Fibroblast of the conjunctiva (primary cell): ENCODE measurements at regions not wholly inside any gene's neighbourhood (a gene's known extent, or its start where the extent isn't known, plus 50 kb on each side); places are given as distances from the start of the nearest gene placed in this dataset.

Experiments
- DNase-seq: peaks from one replicate; pipeline ENCODE4 v3.0.0-alpha.2; 2010; ENCODE audit warnings: low read depth

DNA sequence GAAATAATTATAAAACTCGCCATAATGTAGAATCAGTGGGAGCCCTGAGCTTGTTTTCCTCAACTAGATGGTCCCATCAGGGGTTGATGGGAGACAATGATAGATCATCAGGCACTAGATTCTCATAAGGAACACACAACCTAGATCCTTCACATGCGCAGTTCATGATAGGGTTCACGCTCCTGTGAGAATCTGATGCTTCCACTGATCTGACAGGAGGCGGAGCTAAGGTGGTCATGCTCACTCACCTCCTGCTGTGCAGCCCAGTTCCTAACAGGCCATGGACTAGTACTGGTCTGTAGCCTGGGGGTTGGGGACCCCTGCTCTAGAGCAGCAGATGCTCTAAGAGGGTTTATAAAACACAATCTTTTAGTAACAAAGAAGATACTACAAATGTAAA is 183.6 kb downstream of the ANXA2 start:
- no peak for DNase-seq

GRCh38 chr15:60215225-60215963 is 182.4 kb downstream of the ANXA2 start:
- no peak for DNase-seq

GRCh38 chr15:60217161-60217560 is 180.6 kb downstream of the ANXA2 start:
- no peak for DNase-seq

DNA sequence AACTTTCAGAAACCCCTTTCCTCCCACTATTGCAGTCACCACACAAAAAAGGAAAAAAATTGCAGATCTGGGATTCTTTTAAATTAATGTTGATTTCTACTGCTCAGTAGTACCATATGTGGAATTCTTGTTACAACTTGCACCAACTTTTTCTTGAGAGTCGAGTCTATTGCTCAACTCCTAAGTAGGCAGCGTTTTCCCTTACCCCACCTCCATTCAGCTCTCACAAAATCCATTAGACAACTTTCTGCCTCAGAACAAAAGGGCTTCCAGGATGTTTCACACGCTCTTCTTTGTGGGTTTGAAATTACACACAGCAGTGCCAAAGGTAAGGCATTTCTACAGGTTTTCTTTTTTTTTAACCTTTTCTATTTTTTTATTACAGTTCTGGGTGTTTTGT is 179.5 kb downstream of the ANXA2 start:
- DNase-seq = no peak

- no peak for DNase-seq
Measured at GRCh38 chr15:60219866-60220265, 177.9 kb downstream of the ANXA2 start.

DNA sequence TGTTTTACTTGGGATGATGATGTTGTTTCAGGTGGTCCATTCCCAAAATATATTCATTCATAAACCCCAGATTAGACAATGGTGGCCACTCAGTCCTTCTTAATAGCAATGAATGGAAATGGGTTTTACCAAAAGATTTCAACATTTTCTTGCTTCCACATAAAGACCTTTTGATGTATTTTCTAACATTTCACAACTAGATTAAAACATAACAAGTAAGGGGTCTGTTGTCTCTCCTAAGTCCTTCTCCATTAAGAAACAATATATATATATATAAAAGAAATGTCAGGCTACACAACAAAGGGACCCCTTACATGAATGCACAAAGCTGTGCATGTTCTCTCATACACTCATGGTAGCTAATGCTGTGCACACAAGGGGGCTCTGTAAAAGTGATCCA is 176.4 kb downstream of the ANXA2 start:
- no peak for DNase-seq

DNA sequence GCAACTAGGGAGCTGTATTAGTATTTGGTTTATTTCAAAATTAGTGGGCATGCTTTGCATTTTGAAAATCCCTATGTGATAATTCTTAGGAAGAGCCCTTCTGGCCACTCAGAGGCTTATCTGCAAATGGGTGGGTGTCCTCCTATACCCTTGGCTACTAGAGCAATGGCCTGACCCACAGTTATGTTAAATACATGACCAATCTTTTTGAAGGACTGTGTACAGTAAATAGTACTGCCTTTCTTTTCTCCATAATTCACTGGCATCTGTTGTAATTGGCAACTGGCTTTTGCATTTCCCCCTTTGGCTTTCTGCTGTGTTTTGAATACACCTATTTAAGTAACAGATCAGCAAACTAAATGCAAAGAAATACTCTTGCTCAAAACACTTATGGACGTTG is 175.4 kb downstream of the ANXA2 start:
- DNase-seq = no peak

DNA sequence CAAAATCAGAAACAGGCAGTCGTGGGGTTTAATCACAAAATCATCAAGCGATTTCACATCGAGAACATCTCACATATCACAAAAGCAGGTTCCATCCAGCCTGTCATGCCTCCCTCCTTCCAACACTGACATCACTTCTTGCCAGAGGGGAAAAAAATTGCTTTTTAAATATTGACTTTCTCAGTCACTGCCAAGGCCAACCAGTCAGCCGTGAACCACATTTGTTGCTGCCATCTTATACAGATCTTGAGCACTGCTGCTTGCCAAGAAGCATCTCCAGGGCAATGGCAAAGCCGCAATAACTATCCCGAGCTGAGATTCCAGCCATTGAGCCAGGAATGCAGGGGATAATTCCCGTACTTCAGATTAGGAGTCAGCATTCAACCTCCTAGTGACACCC is 174.6 kb downstream of the ANXA2 start:
- no peak for DNase-seq

DNA sequence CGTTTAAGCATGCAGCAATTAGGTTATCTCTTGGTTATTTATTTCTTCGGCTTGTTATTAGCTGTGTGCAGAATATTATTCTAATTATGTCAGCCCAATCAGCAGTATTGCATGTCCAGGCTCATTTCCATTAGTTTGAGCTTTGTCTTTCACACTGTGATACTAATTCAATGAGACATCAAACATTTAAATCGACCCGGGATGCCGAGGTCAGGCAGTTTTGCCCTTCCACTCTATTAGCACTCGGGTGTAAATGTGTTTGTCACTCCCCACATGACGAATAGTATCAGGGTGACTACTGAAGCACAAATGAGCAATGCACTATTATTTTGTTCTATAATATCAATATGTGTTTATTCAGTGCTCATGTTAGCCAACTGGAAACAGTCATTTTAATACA is 170.9 kb downstream of the ANXA2 start:
- DNase-seq = no peak

DNA sequence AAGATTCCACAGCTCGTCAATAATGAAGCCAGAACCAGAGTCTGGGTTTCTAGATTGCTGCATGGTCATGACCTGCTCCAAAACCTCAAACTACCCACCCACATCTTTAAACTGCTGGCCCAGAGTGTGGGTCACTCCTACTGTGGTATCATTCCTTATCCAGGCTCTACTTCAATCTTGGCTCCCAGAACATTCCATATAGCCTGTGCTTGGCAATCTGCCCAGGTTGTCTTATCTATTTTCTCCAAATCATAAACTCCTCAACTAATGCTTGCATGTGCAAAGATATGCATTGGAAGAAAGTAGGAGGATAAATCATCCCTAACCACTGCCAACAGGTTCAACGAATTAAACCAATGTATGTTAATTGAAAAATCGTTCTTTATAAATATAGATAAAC is 169.7 kb downstream of the ANXA2 start:
- no peak for DNase-seq

DNA sequence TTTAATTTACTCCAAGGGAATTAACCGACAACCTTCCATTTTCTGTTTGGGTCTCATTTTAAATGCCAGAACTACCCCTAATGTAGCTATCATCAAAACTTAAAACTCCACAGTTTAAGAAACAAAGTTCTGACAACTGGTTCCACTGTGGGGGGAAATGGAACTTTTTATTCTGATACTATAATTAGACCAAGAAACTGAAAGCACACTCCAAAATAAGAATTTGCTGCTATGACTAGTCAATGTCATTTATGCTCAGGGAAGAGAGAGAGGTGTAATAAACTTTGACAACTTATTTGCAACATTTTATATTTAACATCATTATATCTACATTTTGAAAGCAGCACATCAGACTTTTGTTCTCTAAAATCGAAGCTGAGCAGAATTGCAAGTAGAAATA is 169.2 kb downstream of the ANXA2 start:
- no peak for DNase-seq

DNA sequence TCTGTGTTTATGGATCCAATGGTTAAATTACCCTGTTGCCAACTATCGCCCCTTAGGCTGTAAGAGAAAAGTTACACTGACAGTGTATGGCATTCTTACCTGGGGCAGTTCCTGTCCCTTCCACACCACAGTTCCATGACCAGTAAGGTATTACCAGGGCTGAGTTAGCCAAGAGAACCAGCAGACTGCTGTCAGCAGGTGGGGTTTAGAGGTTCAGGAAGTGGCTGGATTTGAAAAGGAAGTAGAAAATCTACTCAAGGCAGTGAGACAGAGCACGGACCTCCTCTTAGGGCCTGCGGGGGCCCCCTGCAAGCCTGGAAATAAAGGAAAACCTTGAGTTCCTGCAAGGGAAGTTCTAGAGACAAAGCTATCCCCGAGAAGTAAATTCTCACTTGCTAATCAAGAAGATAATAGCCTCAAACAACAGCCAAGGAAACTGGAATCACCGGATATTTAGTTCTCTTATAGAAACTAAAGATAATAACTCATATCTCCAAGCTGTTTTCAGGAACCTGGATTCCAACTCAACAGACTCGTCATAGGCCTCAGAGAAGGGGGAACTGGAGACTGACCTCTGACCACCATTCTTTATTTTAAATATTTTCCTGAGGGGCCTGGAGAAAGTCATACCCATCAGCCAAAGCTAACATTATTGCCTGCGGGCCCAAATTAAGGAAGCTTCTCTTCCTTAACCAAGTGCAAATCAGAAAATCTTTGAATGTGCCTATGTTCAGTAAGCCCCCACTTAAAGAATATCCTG is 161.7 kb downstream of the ANXA2 start:
- no peak for DNase-seq

DNA sequence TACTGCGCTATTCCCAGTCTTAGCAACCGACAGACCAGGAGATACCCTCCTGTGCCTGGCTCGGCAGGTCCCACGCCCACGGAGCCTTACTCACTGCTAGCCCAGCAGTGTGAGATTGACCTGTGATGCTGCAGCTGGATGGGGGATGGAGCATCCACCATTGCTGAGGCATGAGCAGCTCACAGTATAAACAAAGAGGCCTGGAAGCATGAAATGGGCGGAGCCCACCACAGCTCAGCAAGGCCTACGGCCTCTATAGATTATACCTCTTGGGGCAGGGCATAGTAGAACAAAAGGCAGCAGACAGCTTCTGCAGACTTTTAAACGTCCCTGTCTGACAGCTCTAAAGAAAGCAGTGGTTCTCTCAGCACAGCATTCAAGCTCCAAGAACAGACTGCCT is 160.3 kb downstream of the ANXA2 start:
- no peak for DNase-seq

DNA sequence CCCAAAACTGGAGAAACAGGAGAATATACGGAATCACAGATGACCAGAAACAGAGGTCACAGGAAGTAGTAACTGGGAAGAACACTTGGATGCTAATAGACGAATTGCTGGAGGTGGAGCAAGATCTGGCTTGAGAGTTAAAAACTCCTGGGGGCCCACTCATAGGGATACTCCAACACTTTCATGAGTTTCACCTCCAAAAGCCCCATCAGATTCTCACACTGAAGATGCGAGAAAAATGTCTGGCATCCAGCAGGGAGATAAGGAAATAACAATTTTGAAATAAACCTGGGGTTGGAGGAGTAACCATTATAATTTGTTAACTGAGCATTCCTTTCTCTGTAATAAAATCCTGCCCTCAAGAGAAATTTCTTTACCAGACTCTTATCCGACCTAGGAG is 154.0 kb downstream of the ANXA2 start:
- DNase-seq = no peak

DNA sequence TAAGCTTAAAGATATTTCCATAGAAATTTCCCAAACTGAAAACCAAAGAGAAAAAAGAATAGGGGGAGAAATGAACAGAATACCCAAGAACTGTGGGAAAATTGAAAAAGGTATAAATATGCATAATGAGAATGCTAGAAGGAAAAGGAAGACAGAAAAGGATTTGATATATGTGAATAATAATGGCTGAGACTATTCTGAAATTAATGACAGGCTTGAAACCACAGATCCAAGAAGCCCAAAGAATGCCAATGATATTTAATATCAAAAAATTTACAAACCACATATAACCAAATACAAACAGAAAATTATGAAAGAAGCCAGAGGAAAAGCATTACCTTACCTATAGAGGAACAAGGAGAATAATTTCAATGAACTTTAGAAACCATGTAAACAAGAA is 153.0 kb downstream of the ANXA2 start:
- no peak for DNase-seq

- no peak for DNase-seq
Measured at GRCh38 chr15:60250316-60250715, 147.5 kb downstream of the ANXA2 start.

DNA sequence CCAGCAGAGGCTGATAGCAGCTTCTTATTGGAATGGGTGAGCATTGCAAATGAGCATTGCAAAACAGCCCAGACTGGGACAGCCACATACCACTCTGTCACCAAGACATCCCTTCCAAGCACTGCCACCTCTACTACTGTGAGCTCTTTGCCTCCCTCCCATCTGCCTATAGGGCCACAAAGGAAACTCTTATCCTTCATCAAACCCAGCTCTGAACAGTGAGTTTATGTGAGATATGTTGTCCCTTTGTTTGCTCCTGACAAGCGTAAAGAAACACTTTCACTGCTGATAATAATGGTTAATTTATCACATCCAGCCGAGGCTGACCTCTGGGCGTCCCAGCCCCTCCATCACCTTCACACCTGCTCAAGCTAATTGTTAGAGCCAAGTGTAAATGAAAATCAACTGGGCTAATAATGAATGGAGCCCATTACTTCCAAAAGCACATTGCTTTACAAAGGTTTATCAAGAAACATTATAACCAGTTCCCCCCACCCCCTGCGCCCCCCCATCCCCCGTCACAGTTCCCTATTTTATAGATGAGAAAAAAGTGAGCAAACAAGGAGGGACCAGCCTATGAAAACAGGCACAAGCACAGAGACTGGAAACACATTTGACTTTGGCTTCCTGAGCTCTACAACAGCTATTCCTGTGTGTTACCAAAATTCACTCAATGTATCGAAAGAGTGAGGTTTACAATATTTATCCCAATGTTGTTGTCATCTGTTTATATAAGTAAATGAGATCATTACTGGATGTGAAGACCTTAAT is 146.3 kb downstream of the ANXA2 start:
- no peak for DNase-seq

- DNase-seq = no peak
Measured at GRCh38 chr15:60254416-60254815, 143.4 kb downstream of the ANXA2 start.

GRCh38 chr15:60255390-60255789 is 142.4 kb downstream of the ANXA2 start:
- DNase-seq = no peak

DNA sequence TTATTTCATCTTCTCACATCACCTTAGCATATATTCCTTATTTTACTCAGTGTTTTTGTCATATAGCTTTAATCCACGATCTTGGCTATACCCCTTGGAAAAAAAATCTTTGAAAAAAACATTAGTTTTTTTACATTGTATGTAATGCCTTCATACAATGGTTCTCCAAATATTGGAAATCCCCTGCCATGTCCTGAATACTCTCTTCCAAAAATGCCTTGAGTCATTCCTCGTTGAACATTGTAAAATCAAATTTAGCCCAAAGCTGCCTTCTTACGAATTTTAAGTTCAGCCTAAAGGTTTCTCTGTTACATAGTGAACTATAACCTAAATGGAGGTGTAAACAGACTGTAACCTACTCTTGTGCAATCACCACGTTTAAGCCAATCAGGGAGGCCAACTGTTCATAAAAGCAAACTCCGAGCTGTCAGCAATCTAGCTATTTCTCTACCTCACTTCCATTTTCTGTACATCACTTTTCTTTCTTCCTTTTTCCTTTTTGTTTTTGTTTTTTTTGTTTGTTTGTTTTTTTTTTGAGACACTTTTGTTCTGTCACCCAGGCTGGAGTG is 140.1 kb downstream of the ANXA2 start:
- no peak for DNase-seq

DNA sequence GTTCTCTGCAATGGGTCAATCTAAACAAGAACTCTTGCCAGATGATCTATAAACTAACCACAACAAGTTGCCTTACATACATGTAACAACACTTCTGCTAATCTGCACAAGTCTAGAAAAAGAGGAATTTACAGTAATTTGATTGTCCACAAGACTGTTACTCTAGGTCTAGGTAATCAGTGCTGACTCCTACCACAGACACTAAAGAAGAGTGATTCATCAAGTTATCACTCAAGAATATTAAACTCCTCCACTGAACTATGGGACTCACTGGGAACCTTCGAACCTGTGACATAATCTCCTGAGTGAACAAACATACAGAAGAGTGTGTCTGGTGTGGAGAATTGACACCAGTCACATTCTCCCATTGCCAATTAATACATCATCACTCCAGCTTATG is 138.3 kb downstream of the ANXA2 start:
- DNase-seq = no peak

DNA sequence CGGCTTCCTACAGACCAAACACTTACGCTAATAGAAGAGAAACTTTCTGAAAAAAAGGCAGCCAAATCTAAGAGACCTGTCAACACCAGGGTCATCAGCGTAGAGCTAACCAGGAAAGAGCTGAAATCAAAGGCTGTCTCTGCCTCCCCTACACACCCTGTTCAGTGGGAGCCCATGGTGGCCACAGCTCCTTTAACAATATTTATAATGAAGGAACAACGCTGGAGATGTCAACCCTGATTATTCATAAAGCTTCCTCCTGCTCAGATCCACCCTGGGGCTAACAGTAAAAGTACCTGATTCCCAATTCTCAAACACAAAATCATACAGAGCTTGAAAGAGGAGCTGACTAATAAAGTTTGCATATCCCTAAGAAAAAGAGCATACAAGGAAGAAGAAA is 133.7 kb downstream of the ANXA2 start:
- no peak for DNase-seq

DNA sequence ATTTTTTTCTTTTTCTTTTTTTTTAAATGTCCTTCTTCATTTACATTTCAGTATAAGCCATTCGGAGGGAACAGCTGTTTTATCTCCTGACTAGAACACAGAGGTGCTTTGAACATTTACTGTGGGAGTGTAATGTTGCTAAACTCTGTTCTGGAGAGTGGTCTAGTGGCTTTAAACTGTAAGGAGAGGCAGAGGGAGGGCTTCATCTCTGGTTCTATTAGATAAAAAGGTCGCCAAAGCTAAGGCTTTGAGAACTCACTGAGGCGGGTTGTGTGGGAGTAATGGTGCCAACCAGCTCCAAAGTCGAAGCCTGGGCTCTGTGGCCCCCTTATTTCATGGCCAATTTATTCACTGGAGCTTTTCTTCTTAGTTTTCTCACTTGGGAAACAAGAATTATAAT is 133.2 kb downstream of the ANXA2 start:
- DNase-seq = no peak
